PFSK-1 (cell line): ENCODE measurements at regions not wholly inside any gene's neighbourhood (a gene's known extent, or its start where the extent isn't known, plus 50 kb on each side); places are given as distances from the start of the nearest gene placed in this dataset.

ENCODE experiments used
- FOXP2 ChIP-seq: optimal IDR thresholded peaks from 2 replicates; pipeline ENCODE3; 2011; ENCODE audit warnings: borderline replicate concordance, control low read depth, inconsistent platforms; ENCODE audit not compliant: insufficient read depth; ENCODE audit errors: extremely low read length, extremely low read depth
- POLR2AphosphoS5 ChIP-seq: IDR thresholded peaks from 2 replicates; pipeline ENCODE4 v1.6.1; 2012; ENCODE audit warnings: low read depth, mild to moderate bottlenecking, control low read depth, low read length, moderate library complexity
- REST ChIP-seq, 2 experiments: IDR thresholded peaks; 2 replicates each; pipeline versions ENCODE4 v1.6.1 to v1.8.0; 2011 to 2012; ENCODE audit warnings: low read depth in 2 of 2, low read length in 2 of 2, control low read depth in 1 of 2, inconsistent platforms in 1 of 2, mild to moderate bottlenecking in 1 of 2, moderate library complexity in 1 of 2; ENCODE audit not compliant: insufficient read depth in 1 of 2
- SIN3A ChIP-seq: IDR thresholded peaks from 2 replicates; pipeline ENCODE4 v1.6.1; 2012; ENCODE audit warnings: mild to moderate bottlenecking, low read length, moderate library complexity, borderline replicate concordance; ENCODE audit not compliant: insufficient read depth
- TAF1 ChIP-seq: IDR thresholded peaks from 2 replicates; pipeline ENCODE4 v1.6.1; 2012; ENCODE audit warnings: low read length, control low read depth, borderline replicate concordance; ENCODE audit not compliant: insufficient read depth

- TF ChIP-seq SIN3A (no peak), TAF1 (no peak), FOXP2 (no peak), REST (IDR thresholded peaks at IDR 0.05; ENCODE audit: insufficient read depth in 1 of 2, low read depth in 2 of 2, low read length in 2 of 2) (no peak), POLR2AphosphoS5 (no peak)
These were observed 98.3 kb upstream of the CHL1 start for GRCh38 chr3:98259-98654.

- TF ChIP-seq REST (IDR thresholded peaks at IDR 0.05; ENCODE audit: insufficient read depth in 1 of 2, low read depth in 2 of 2, low read length in 2 of 2) = no peak
These were observed 97.1 kb upstream of the CHL1 start for GRCh38 chr3:99506-99905.

- no peak for TF ChIP-seq SIN3A
- TF ChIP-seq TAF1 = no peak
- TF ChIP-seq FOXP2 = no peak
- no peak for TF ChIP-seq POLR2AphosphoS5
- TF ChIP-seq REST (IDR thresholded peaks at IDR 0.05; ENCODE audit: insufficient read depth in 1 of 2, low read depth in 2 of 2, low read length in 2 of 2) = no peak
These were observed 94.1 kb upstream of the CHL1 start for GRCh38 chr3:102484-102883.

GRCh38 chr3:103991-104390 lies 92.6 kb upstream of the CHL1 start:
- TF ChIP-seq FOXP2 = no peak
- no peak for TF ChIP-seq SIN3A
- no peak for TF ChIP-seq TAF1
- TF ChIP-seq REST (IDR thresholded peaks at IDR 0.05; ENCODE audit: insufficient read depth in 1 of 2, low read depth in 2 of 2, low read length in 2 of 2) = no peak
- no peak for TF ChIP-seq POLR2AphosphoS5

GRCh38 chr3:105585-105984 lies 91.0 kb upstream of the CHL1 start:
- no peak for TF ChIP-seq SIN3A
- TF ChIP-seq TAF1 = no peak
- TF ChIP-seq REST (IDR thresholded peaks at IDR 0.05; ENCODE audit: insufficient read depth in 1 of 2, low read depth in 2 of 2, low read length in 2 of 2) = peak in 1 of 2 experiments; percentile 83; a peak in 2 of 4 replicates
- no peak for TF ChIP-seq POLR2AphosphoS5
- no peak for TF ChIP-seq FOXP2
